A673 (cell line): ENCODE measurements at regions not wholly inside any gene's neighbourhood (a gene's known extent, or its start where the extent isn't known, plus 50 kb on each side); places are given as distances from the start of the nearest gene placed in this dataset.

Experiments used
- EZH2 ChIP-seq: fragments of 200-600 bp; sonication (generic); IDR thresholded peaks from 2 replicates; pipeline ENCODE4 v1.6.1; 2017; ENCODE audit warnings: borderline replicate concordance, low read depth, mild to moderate bottlenecking, mixed read lengths, antibody characterized with exemption, low read length; ENCODE audit not compliant: poor library complexity, severe bottlenecking
- TF ChIP-seq, protein P1 (sequence below): fragments of 300-800, 200-600 bp; sonication (generic); conservative IDR thresholded peaks from 2 replicates; pipeline ENCODE4 v1.5.1; 2017; ENCODE audit warnings: low read depth, mild to moderate bottlenecking, antibody characterized with exemption, low read length, moderate library complexity, mixed read lengths

DNA sequence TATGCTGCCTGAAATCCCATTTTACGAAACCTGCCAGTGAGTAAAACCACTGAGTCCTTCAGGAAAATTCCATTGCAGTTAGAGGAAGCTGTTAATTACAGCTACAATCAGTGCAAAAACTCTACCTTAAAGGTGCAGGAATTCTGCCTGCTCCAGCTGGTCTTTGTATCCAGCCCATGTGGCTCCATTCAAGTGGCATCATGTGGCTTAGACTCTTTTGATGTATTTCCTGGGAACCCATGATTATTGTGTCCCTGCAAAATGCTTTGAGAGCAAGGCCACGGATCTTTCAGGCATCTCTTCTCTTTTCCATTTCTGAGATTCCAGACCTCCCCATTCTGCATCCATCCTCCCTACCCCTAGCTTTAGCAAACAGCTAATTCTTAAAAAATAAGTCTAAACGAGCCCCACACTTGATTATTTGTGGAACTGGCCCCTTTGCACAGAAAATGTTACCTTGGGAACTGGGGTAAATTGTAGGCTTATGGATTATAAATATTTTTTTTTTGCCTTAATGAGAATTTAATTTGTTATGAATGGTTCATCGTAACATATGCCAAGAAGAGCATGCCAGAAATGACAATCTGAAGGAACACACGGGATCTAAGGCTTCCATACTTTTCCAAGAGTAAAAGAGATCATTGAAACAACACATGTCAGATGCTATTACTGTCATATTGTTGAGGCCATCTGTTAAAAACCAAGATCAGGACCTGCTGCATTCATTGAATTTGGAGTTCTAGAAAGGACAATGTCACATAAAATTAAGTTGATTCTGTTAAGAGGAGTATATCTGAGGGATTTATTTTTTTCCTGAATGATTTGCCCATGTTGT lies 144.6 kb downstream of the TPH2 start:
- TF ChIP-seq, protein P1, sequence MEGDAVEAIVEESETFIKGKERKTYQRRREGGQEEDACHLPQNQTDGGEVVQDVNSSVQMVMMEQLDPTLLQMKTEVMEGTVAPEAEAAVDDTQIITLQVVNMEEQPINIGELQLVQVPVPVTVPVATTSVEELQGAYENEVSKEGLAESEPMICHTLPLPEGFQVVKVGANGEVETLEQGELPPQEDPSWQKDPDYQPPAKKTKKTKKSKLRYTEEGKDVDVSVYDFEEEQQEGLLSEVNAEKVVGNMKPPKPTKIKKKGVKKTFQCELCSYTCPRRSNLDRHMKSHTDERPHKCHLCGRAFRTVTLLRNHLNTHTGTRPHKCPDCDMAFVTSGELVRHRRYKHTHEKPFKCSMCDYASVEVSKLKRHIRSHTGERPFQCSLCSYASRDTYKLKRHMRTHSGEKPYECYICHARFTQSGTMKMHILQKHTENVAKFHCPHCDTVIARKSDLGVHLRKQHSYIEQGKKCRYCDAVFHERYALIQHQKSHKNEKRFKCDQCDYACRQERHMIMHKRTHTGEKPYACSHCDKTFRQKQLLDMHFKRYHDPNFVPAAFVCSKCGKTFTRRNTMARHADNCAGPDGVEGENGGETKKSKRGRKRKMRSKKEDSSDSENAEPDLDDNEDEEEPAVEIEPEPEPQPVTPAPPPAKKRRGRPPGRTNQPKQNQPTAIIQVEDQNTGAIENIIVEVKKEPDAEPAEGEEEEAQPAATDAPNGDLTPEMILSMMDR = no peak
- no peak for TF ChIP-seq EZH2
